IMR-90 (cell line): ENCODE measurements at regions not wholly inside any gene's neighbourhood (a gene's known extent, or its start where the extent isn't known, plus 50 kb on each side); places are given as distances from the start of the nearest gene placed in this dataset.

Experiments
- ATAC-seq: fragments of 200-7000 bp; cut with Tn5 transposase; 2 replicates; pipeline ENCODE4 v1.9.1; 2020; ENCODE audit warnings: low read depth, mild to moderate bottlenecking, moderate library complexity
- BruUV-seq: library from RNA; stranded (reverse); fragments of 400-500 nt; replicated peaks from 2 replicates; lab custom pipeline; 2021; lab: Mats Ljungman, UMichigan
- CTCF ChIA-PET: fragments of 300-600 bp; formaldehyde crosslinking; extraction: SDS; loops from one replicate; lab custom pipeline; 2021; ENCODE audit warnings: antibody characterized with exemption; lab: Yijun Ruan, JAX
- POLR2A ChIA-PET: fragments of 300-600 bp; sonication (Branson Sonifier 250); formaldehyde crosslinking; loops from one replicate; lab custom pipeline; 2022; ENCODE audit warnings: antibody characterized with exemption; ENCODE audit not compliant: unreplicated experiment; lab: Charles Lee
- DNase-seq: peaks from one replicate; pipeline ENCODE4 v3.0.0; 2013
- H2AFZ ChIP-seq: replicated peaks from 2 replicates; pipeline ENCODE3; 2013; ENCODE audit warnings: low read length, mild to moderate bottlenecking; ENCODE audit not compliant: poor library complexity
- H2AK5ac ChIP-seq: 2 replicates; pipeline ENCODE4 v1.6.1; 2013; ENCODE audit warnings: low read depth, low read length, inconsistent platforms
- H2AK9ac ChIP-seq: replicated peaks from 2 replicates; pipeline ENCODE3; 2013; ENCODE audit warnings: mild to moderate bottlenecking, low read depth, low read length, moderate library complexity; ENCODE audit not compliant: poor library complexity
- H2BK120ac ChIP-seq: 2 replicates; pipeline ENCODE4 v1.6.1; 2013; ENCODE audit warnings: low read depth, low read length, inconsistent platforms
- H2BK15ac ChIP-seq: 3 replicates; pipeline ENCODE4 v1.6.1; 2013; ENCODE audit warnings: low read depth, low read length, inconsistent platforms
- H2BK20ac ChIP-seq: 2 replicates; pipeline ENCODE4 v1.6.1; 2013; ENCODE audit warnings: low read depth, mild to moderate bottlenecking, inconsistent platforms, low read length, moderate library complexity
- H2BK5ac ChIP-seq: 2 replicates; pipeline ENCODE4 v1.6.1; 2013; ENCODE audit warnings: mild to moderate bottlenecking, low read depth, low read length, inconsistent platforms; ENCODE audit not compliant: poor library complexity, severe bottlenecking
- H3K14ac ChIP-seq: replicated peaks from 2 replicates; pipeline ENCODE4 v1.6.1; 2013; ENCODE audit warnings: low read depth, low read length, inconsistent platforms
- H3K18ac ChIP-seq: 2 replicates; pipeline ENCODE4 v1.6.1; 2013; ENCODE audit warnings: low read depth, low read length, control low read depth
- H3K23ac ChIP-seq: 2 replicates; pipeline ENCODE4 v1.6.1; 2013; ENCODE audit warnings: low read depth, low read length, inconsistent platforms
- H3K27ac ChIP-seq: 2 replicates; pipeline ENCODE4 v1.5.1; 2013; ENCODE audit warnings: mild to moderate bottlenecking, control low read depth, low read length; ENCODE audit not compliant: insufficient read depth
- H3K27me3 ChIP-seq: 2 replicates; pipeline ENCODE4 v1.6.1; 2013; ENCODE audit warnings: low read length; ENCODE audit not compliant: control insufficient read depth, insufficient read depth
- H3K36me3 ChIP-seq: 2 replicates; pipeline ENCODE4 v1.6.1; 2013; ENCODE audit warnings: low read length, mixed read lengths; ENCODE audit not compliant: control insufficient read depth, insufficient read depth
- H3K4ac ChIP-seq: 2 replicates; pipeline ENCODE4 v1.6.1; 2013; ENCODE audit warnings: low read depth, low read length, inconsistent platforms
- H3K4me1 ChIP-seq: 2 replicates; pipeline ENCODE4 v1.6.1; 2013; ENCODE audit warnings: low read length, mixed read lengths; ENCODE audit not compliant: control insufficient read depth, insufficient read depth
- H3K4me2 ChIP-seq: 2 replicates; pipeline ENCODE4 v1.6.1; 2013; ENCODE audit warnings: low read depth, mild to moderate bottlenecking, control low read depth, low read length, moderate library complexity
- H3K4me3 ChIP-seq: 2 replicates; pipeline ENCODE4 v1.5.1; 2013; ENCODE audit warnings: low read depth, mild to moderate bottlenecking, control low read depth, low read length, moderate library complexity; ENCODE audit not compliant: insufficient read depth
- H3K56ac ChIP-seq: 2 replicates; pipeline ENCODE4 v1.6.1; 2013; ENCODE audit warnings: low read length, inconsistent platforms; ENCODE audit not compliant: insufficient read depth; ENCODE audit errors: extremely low read depth
- H3K79me1 ChIP-seq, 2 experiments: 2 replicates each; pipeline ENCODE4 v1.6.1; 2013; ENCODE audit warnings: low read length in 2 of 2, inconsistent platforms in 1 of 2, low read depth in 1 of 2
- H3K9ac ChIP-seq: 2 replicates; pipeline ENCODE4 v1.6.1; 2013; ENCODE audit warnings: low read depth, low read length, control low read depth
- H3K9me1 ChIP-seq: 2 replicates; pipeline ENCODE4 v1.6.1; 2013; ENCODE audit warnings: low read length, inconsistent platforms; ENCODE audit not compliant: insufficient read depth
- H3K9me3 ChIP-seq: 2 replicates; pipeline ENCODE4 v1.6.1; 2013; ENCODE audit warnings: low read length; ENCODE audit not compliant: control insufficient read depth, insufficient read depth
- H4K20me1 ChIP-seq: 2 replicates; pipeline ENCODE4 v1.6.1; 2013; ENCODE audit warnings: low read length, inconsistent platforms; ENCODE audit not compliant: insufficient read depth
- H4K5ac ChIP-seq: 2 replicates; pipeline ENCODE4 v1.6.1; 2013; ENCODE audit warnings: mild to moderate bottlenecking, low read depth, low read length, control low read depth
- H4K8ac ChIP-seq, 2 experiments: 2 replicates each; pipeline ENCODE4 v1.6.1; 2013; ENCODE audit warnings: low read depth in 2 of 2, low read length in 2 of 2, control low read depth in 1 of 2, inconsistent platforms in 1 of 2
- H4K91ac ChIP-seq: 2 replicates; pipeline ENCODE4 v1.6.1; 2013; ENCODE audit warnings: low read depth, low read length, inconsistent platforms; ENCODE audit not compliant: insufficient read depth
- CEBPB ChIP-seq: IDR thresholded peaks from 2 replicates; pipeline ENCODE4 v1.6.1; 2012; ENCODE audit warnings: low read depth, low read length, improper control_type of control experiment
- FOS ChIP-seq: fragments of 150-350 bp; IDR thresholded peaks from 2 replicates; pipeline ENCODE4 v1.6.1; 2016; ENCODE audit warnings: low read depth, low read length
- POLR2A ChIP-seq: IDR thresholded peaks from 2 replicates; pipeline ENCODE4 v1.6.1; 2012; ENCODE audit warnings: mild to moderate bottlenecking, low read depth, low read length
- RCOR1 ChIP-seq: IDR thresholded peaks from 2 replicates; pipeline ENCODE4 v1.6.1; 2012; ENCODE audit warnings: mild to moderate bottlenecking, low read length, improper control_type of control experiment; ENCODE audit not compliant: insufficient replicate concordance
- SMC3 ChIP-seq: fragments of 150-350 bp; IDR thresholded peaks from 2 replicates; pipeline ENCODE4 v1.6.1; 2016; ENCODE audit warnings: low read depth, mild to moderate bottlenecking, antibody characterized with exemption, low read length, moderate library complexity
- WGBS, 2 experiments: methylation state at CpG; one replicate each; pipeline versions ENCODE4 v1.1.5 to v1.1.7; 2013; ENCODE audit warnings: missing lambda C conversion rate in 2 of 2; ENCODE audit not compliant: insufficient read length in 1 of 2; ENCODE audit errors: extremely low coverage in 2 of 2; 5-methylcytosine and 5-hydroxymethylcytosine counted together
- dilution Hi-C: fragments of 300-500 bp; cut with HindIII; formaldehyde crosslinking; loops from one replicate; pipeline ENCODE4 v1.14.3; 2018; ENCODE audit warnings: low sequenced_read_pairs; ENCODE audit not compliant: unreplicated experiment
- in situ Hi-C: fragments of 300-500 bp; cut with MboI; formaldehyde crosslinking; loops from 3 replicates; pipeline ENCODE4 v1.14.3; 2019; ENCODE audit warnings: low sequenced_read_pairs, inconsistent platforms, mixed read lengths
- intact Hi-C: fragments of 100-400 bp; cut with micrococcal nuclease; formaldehyde crosslinking; loops from 2 replicates; pipeline ENCODE4 v1.10.0; 2022

- Histone ChIP-seq H2AFZ (no peak overlapping the region), H3K27ac (no peak overlapping the region), H3K4me1 (no peaks in the 10 kb centered on the region), H2AK9ac (no peak overlapping the region), H2AK5ac (no peak overlapping the region), H3K23ac (no peak overlapping the region), H2BK120ac (no peak overlapping the region), H4K91ac (no peak overlapping the region), H4K20me1 (no peaks in the 10 kb centered on the region), H3K14ac (no peak overlapping the region), H4K5ac (no peak overlapping the region), H3K4me2 (no peak overlapping the region), H3K4ac (no peak overlapping the region), H2BK15ac (no peak overlapping the region), H2BK20ac (no peak overlapping the region), H3K56ac (no peak overlapping the region), H3K18ac (no peak overlapping the region), H2BK5ac (no peak overlapping the region), H3K9me3 (no peaks in the 10 kb centered on the region), H3K36me3 (no peaks in the 10 kb centered on the region), H3K4me3 (no peak overlapping the region), H3K79me1 (no peaks in the 10 kb centered on the region), H3K9me1 (no peaks in the 10 kb centered on the region), H3K27me3 (no peaks in the 10 kb centered on the region), H3K9ac (no peak overlapping the region), H4K8ac (no peak overlapping the region)
- no CpG with 5 or more reads among the region's 1 CpG for WGBS, 2 experiments
- in situ Hi-C loops (loop anchor here (10.0 kb wide), 1 partner anchor 56 kb away; no protein-coding TSS in a partner anchor), dilution Hi-C loops (no loop called here), intact Hi-C loops (no loop called here)
- TF ChIP-seq POLR2A: no peak
- no peak for TF ChIP-seq SMC3
- no peak for TF ChIP-seq RCOR1
- TF ChIP-seq CEBPB: no peak
- TF ChIP-seq FOS: no peak
- ATAC-seq (no peak), DNase-seq (no peak)
- BruUV-seq: no TSS peak
- ChIA-PET POLR2A (no interaction called here), CTCF (interaction anchor here (0.6 kb wide), 1 partner anchor 89 kb away, joined by 3 read pairs; no protein-coding TSS in a partner anchor)
Measured at GRCh38 chr12:16110596-16110995, 166.9 kb downstream of the SLC15A5 start.
